PC-9 (cell line): ENCODE measurements at regions not wholly inside any gene's neighbourhood (a gene's known extent, or its start where the extent isn't known, plus 50 kb on each side); places are given as distances from the start of the nearest gene placed in this dataset.

Experiments used
- BruUV-seq: library from RNA; stranded (reverse); fragments of 400-500 nt; replicated peaks from 2 replicates; lab custom pipeline; 2021; lab: Mats Ljungman, UMichigan
- CTCF ChIA-PET: fragments of 300-600 bp; sonication (Branson Sonifier 250); formaldehyde crosslinking; loops from one replicate; lab custom pipeline; 2022; ENCODE audit warnings: antibody characterized with exemption; lab: Charles Lee
- POLR2A ChIA-PET: fragments of 300-600 bp; sonication (Branson Sonifier 250); formaldehyde crosslinking; loops from one replicate; lab custom pipeline; 2022; ENCODE audit warnings: antibody characterized with exemption; ENCODE audit not compliant: unreplicated experiment; lab: Charles Lee
- DNase-seq, 2 experiments: peaks; one replicate each; pipeline versions ENCODE4 v3.0.0 to v3.0.0-alpha.2; 2015 to 2022; ENCODE audit warnings: mixed read lengths in 1 of 2
- H2AFZ ChIP-seq: fragments of 200-600 bp; sonication (generic); 2 replicates; pipeline ENCODE4 v1.8.1; 2017; ENCODE audit warnings: antibody characterized with exemption
- H3F3A ChIP-seq: fragments of 200-600 bp; sonication (generic); 2 replicates; pipeline ENCODE4 v1.8.1; 2017; ENCODE audit warnings: antibody characterized with exemption, mild to moderate bottlenecking, low read depth; ENCODE audit not compliant: insufficient read depth
- H3K27ac ChIP-seq: fragments of 200-600 bp; sonication (generic); 2 replicates; pipeline ENCODE4 v1.6.1; 2016; ENCODE audit warnings: mixed run types
- H3K27me3 ChIP-seq: fragments of 200-600 bp; sonication (generic); 2 replicates; pipeline ENCODE4 v1.6.1; 2016; ENCODE audit warnings: low read depth, mixed run types; ENCODE audit not compliant: insufficient read depth
- H3K36me3 ChIP-seq: fragments of 200-600 bp; sonication (generic); 2 replicates; pipeline ENCODE4 v1.6.1; 2016; ENCODE audit warnings: low read depth, mixed run types
- H3K4me1 ChIP-seq: fragments of 200-600 bp; sonication (generic); replicated peaks from 2 replicates; pipeline ENCODE4 v1.6.1; 2016; ENCODE audit warnings: mixed run types; ENCODE audit not compliant: insufficient read depth
- H3K4me2 ChIP-seq: fragments of 200-600 bp; sonication (generic); 2 replicates; pipeline ENCODE4 v1.6.1; 2017; ENCODE audit warnings: mixed run types
- H3K4me3 ChIP-seq: fragments of 200-600 bp; sonication (generic); 2 replicates; pipeline ENCODE4 v1.6.1; 2016; ENCODE audit warnings: mixed run types
- H3K79me2 ChIP-seq: fragments of 200-600 bp; sonication (generic); 2 replicates; pipeline ENCODE4 v1.6.1; 2017; ENCODE audit warnings: low read depth, mixed run types
- H3K9me2 ChIP-seq: fragments of 200-600 bp; sonication (generic); 2 replicates; pipeline ENCODE4 v1.8.1; 2017; ENCODE audit warnings: mild to moderate bottlenecking; ENCODE audit not compliant: insufficient read depth
- H3K9me3 ChIP-seq: fragments of 200-600 bp; sonication (generic); 2 replicates; pipeline ENCODE4 v1.8.1; 2016; ENCODE audit warnings: low read depth; ENCODE audit not compliant: insufficient read depth
- H4K20me1 ChIP-seq: fragments of 200-600 bp; sonication (generic); 2 replicates; pipeline ENCODE4 v1.8.1; 2017; ENCODE audit not compliant: insufficient read depth
- CTCF ChIP-seq: fragments of 200-600 bp; sonication (generic); conservative IDR thresholded peaks from 2 replicates; pipeline ENCODE4 v1.6.1; 2017; ENCODE audit warnings: mixed run types, antibody characterized with exemption, mild to moderate bottlenecking, moderate library complexity
- EZH2 ChIP-seq: fragments of 200-600 bp; sonication (generic); IDR thresholded peaks from 2 replicates; pipeline ENCODE4 v1.8.0; 2017; ENCODE audit warnings: antibody characterized with exemption, low read depth
- intact Hi-C: fragments of 100-400 bp; cut with micrococcal nuclease; formaldehyde crosslinking; loops from one replicate; pipeline ENCODE4 v1.10.0; 2022; ENCODE audit not compliant: unreplicated experiment

- Histone ChIP-seq H3K36me3 (no peaks in the 10 kb centered on the region), H3K9me2 (no peaks in the 10 kb centered on the region), H3K79me2 (no peaks in the 10 kb centered on the region), H2AFZ (no peak overlapping the region), H3K4me2 (no peak overlapping the region), H3K4me3 (no peak overlapping the region), H3K9me3 (no peaks in the 10 kb centered on the region; the same call in 1 of the 2 replicates), H3F3A (no peaks in the 10 kb centered on the region), H3K27me3 (no peaks in the 10 kb centered on the region), H3K4me1 (0 out of 2 replicates have a peak, but pooled peaks cover 5% of the 10 kb centered on the region), H4K20me1 (no peaks in the 10 kb centered on the region), H3K27ac (no peak overlapping the region)
- POLR2A ChIA-PET: no interaction called here
- no TSS peak for BruUV-seq
- no peak for DNase-seq
- CTCF ChIA-PET: no interaction called here
- intact Hi-C loops: no loop called here
- TF ChIP-seq EZH2 (no peak), CTCF (no peak)
These were observed 459.9 kb upstream of the MARCKS start for GRCh38 chr6:113397236-113397635.

- Histone ChIP-seq H2AFZ (no peak overlapping the region), H3K79me2 (no peaks in the 10 kb centered on the region), H3K27ac (no peak overlapping the region), H4K20me1 (no peaks in the 10 kb centered on the region), H3K4me1 (peaks cover 15% of the 10 kb centered on the region), H3K27me3 (no peaks in the 10 kb centered on the region), H3K4me2 (no peak overlapping the region), H3K9me3 (no peaks in the 10 kb centered on the region; the same call in 1 of the 2 replicates), H3K9me2 (no peaks in the 10 kb centered on the region), H3K36me3 (no peaks in the 10 kb centered on the region), H3K4me3 (no peak overlapping the region), H3F3A (peaks cover 8% of the 10 kb centered on the region; the same call in 1 of the 2 replicates)
- ChIA-PET CTCF (no interaction called here), POLR2A (interaction anchor here (0.6 kb wide), 1 partner anchor 459 kb away, joined by 12 read pairs; no protein-coding TSS in a partner anchor)
- intact Hi-C loops: no loop called here
- BruUV-seq: no TSS peak
- DNase-seq: no peak
- TF ChIP-seq CTCF: no peak
- no peak for TF ChIP-seq EZH2
These were observed 455.9 kb upstream of the MARCKS start for GRCh38 chr6:113401231-113401630.

- TF ChIP-seq CTCF: no peak
- TF ChIP-seq EZH2: no peak
- no peaks in the 10 kb centered on the region for H3K27me3 ChIP-seq
- peaks cover 8% of the 10 kb centered on the region; the same call in 1 of the 2 replicates for H3F3A ChIP-seq
- ChIA-PET CTCF (no interaction called here), POLR2A (no interaction called here)
- no peak overlapping the region for H3K27ac ChIP-seq
- no peak for DNase-seq
- intact Hi-C loops: no loop called here
- no peak overlapping the region for H2AFZ ChIP-seq
- no peaks in the 10 kb centered on the region for H4K20me1 ChIP-seq
- H3K79me2 ChIP-seq: no peaks in the 10 kb centered on the region
- no peaks in the 10 kb centered on the region; the same call in 1 of the 2 replicates for H3K9me3 ChIP-seq
- no peaks in the 10 kb centered on the region for H3K9me2 ChIP-seq
- H3K4me3 ChIP-seq: no peak overlapping the region
- no peak overlapping the region for H3K4me2 ChIP-seq
- H3K4me1 ChIP-seq: peaks cover 18% of the 10 kb centered on the region
- H3K36me3 ChIP-seq: no peaks in the 10 kb centered on the region
- no TSS peak for BruUV-seq
These were observed 454.6 kb upstream of the MARCKS start for GRCh38 chr6:113402544-113402943.
